CD4-positive, alpha-beta T cell treated with Interleukin-17A for 4 hours (primary cell): ENCODE measurements at regions not wholly inside any gene's neighbourhood (a gene's known extent, or its start where the extent isn't known, plus 50 kb on each side); places are given as distances from the start of the nearest gene placed in this dataset.

Experiments used
- DNase-seq: peaks from one replicate; pipeline ENCODE4 v3.0.0-alpha.2; 2020; ENCODE audit warnings: mixed read lengths

- no peak for DNase-seq
Measured at GRCh38 chr1:80085067-80085466, 1078.5 kb upstream of the ADGRL4 start.

- DNase-seq, result no peak
Measured at GRCh38 chr1:80083892-80084291, 1077.4 kb upstream of the ADGRL4 start.

GRCh38 chr1:80076469-80076868 lies 1069.9 kb upstream of the ADGRL4 start:
- DNase-seq, result no peak

GRCh38 chr1:80075351-80075750 lies 1068.8 kb upstream of the ADGRL4 start:
- DNase-seq, result no peak

- no peak for DNase-seq
Measured at GRCh38 chr1:80072563-80072962, 1066.0 kb upstream of the ADGRL4 start.

- DNase-seq, result no peak
Measured at GRCh38 chr1:80066060-80066459, 1059.5 kb upstream of the ADGRL4 start.

- no peak for DNase-seq
Measured at GRCh38 chr1:80064524-80064923, 1058.0 kb upstream of the ADGRL4 start.

- no peak for DNase-seq
Measured at GRCh38 chr1:80059940-80060339, 1053.4 kb upstream of the ADGRL4 start.

GRCh38 chr1:80056179-80056578 lies 1049.6 kb upstream of the ADGRL4 start:
- no peak for DNase-seq

- no peak for DNase-seq
Measured at GRCh38 chr1:80054129-80054528, 1047.6 kb upstream of the ADGRL4 start.

GRCh38 chr1:80053613-80054012 lies 1047.1 kb upstream of the ADGRL4 start:
- DNase-seq, result no peak

GRCh38 chr1:80050523-80050922 lies 1044.0 kb upstream of the ADGRL4 start:
- no peak for DNase-seq

GRCh38 chr1:80050085-80050484 lies 1043.6 kb upstream of the ADGRL4 start:
- no peak for DNase-seq

- no peak for DNase-seq
Measured at GRCh38 chr1:80048716-80049115, 1042.2 kb upstream of the ADGRL4 start.

GRCh38 chr1:80047791-80048190 lies 1041.3 kb upstream of the ADGRL4 start:
- no peak for DNase-seq

- no peak for DNase-seq
Measured at GRCh38 chr1:80044662-80045061, 1038.1 kb upstream of the ADGRL4 start.

GRCh38 chr1:80036690-80037432 lies 1030.3 kb upstream of the ADGRL4 start:
- no peak for DNase-seq

GRCh38 chr1:80023358-80023757 lies 1016.8 kb upstream of the ADGRL4 start:
- DNase-seq, result no peak

- no peak for DNase-seq
Measured at GRCh38 chr1:80021891-80022290, 1015.4 kb upstream of the ADGRL4 start.

- no peak for DNase-seq
Measured at GRCh38 chr1:80018348-80018747, 1011.8 kb upstream of the ADGRL4 start.

- DNase-seq, result no peak
Measured at GRCh38 chr1:80008934-80009333, 1002.4 kb upstream of the ADGRL4 start.

GRCh38 chr1:80003250-80003649 lies 996.7 kb upstream of the ADGRL4 start:
- no peak for DNase-seq

- no peak for DNase-seq
Measured at GRCh38 chr1:79988401-79988800, 981.9 kb upstream of the ADGRL4 start.

- no peak for DNase-seq
Measured at GRCh38 chr1:79982211-79982610, 975.7 kb upstream of the ADGRL4 start.

GRCh38 chr1:79981481-79981880 lies 975.0 kb upstream of the ADGRL4 start:
- no peak for DNase-seq
